Mesenchymal stem cell (in vitro differentiated cells and primary cell): ENCODE measurements at regions not wholly inside any gene's neighbourhood (a gene's known extent, or its start where the extent isn't known, plus 50 kb on each side); places are given as distances from the start of the nearest gene placed in this dataset.

Source experiments
- DNase-seq: peaks from one replicate; pipeline ENCODE4 v3.0.0-alpha.2; 2013
- H2AFZ ChIP-seq: one replicate; pipeline ENCODE4 v1.6.1; 2013; ENCODE audit warnings: low read depth, mild to moderate bottlenecking, control low read depth, inconsistent platforms, low read length, moderate library complexity
- H2AK5ac ChIP-seq: 2 replicates; pipeline ENCODE4 v1.6.1; 2013; ENCODE audit warnings: low read length, moderate library complexity, mild to moderate bottlenecking, inconsistent platforms; ENCODE audit not compliant: severe bottlenecking
- H2BK120ac ChIP-seq: one replicate; pipeline ENCODE4 v1.6.1; 2013; ENCODE audit warnings: low read depth, mild to moderate bottlenecking, inconsistent platforms, low read length, moderate library complexity
- H2BK12ac ChIP-seq, 2 experiments: one replicate each; pipeline ENCODE4 v1.6.1; 2013; ENCODE audit warnings: inconsistent platforms in 2 of 2, low read length in 2 of 2, mild to moderate bottlenecking in 2 of 2, moderate library complexity in 2 of 2, control low read depth in 1 of 2
- H2BK15ac ChIP-seq: one replicate; pipeline ENCODE4 v1.6.1; 2013; ENCODE audit warnings: mild to moderate bottlenecking, low read depth, inconsistent platforms; ENCODE audit not compliant: poor library complexity, severe bottlenecking
- H2BK5ac ChIP-seq: 2 replicates; pipeline ENCODE4 v1.6.1; 2013; ENCODE audit warnings: low read depth, mild to moderate bottlenecking, low read length, control low read depth, inconsistent platforms; ENCODE audit not compliant: poor library complexity, severe bottlenecking
- H3K14ac ChIP-seq, 2 experiments: one replicate each; pipeline ENCODE4 v1.6.1; 2013; ENCODE audit warnings: inconsistent platforms in 2 of 2, low read length in 2 of 2, control low read depth in 1 of 2, mild to moderate bottlenecking in 1 of 2, moderate library complexity in 1 of 2
- H3K18ac ChIP-seq, 2 experiments: one replicate each; pipeline ENCODE4 v1.6.1; 2013; ENCODE audit warnings: inconsistent platforms in 2 of 2, low read length in 2 of 2, control low read depth in 1 of 2, low read depth in 1 of 2, mild to moderate bottlenecking in 1 of 2
- H3K23ac ChIP-seq, 2 experiments: one replicate each; pipeline ENCODE4 v1.6.1; 2013; ENCODE audit warnings: inconsistent platforms in 2 of 2, low read length in 2 of 2, mild to moderate bottlenecking in 2 of 2, moderate library complexity in 2 of 2, control low read depth in 1 of 2
- H3K27ac ChIP-seq: 2 replicates; pipeline ENCODE4 v1.5.1; 2013; ENCODE audit warnings: mild to moderate bottlenecking, moderate library complexity, low read length, control low read depth, inconsistent platforms; ENCODE audit not compliant: poor library complexity, severe bottlenecking
- H3K27me3 ChIP-seq, 2 experiments: 2 replicates each; pipeline versions ENCODE4 v1.6.1 to v1.7.0; 2013; ENCODE audit warnings: low read length in 2 of 2, mild to moderate bottlenecking in 2 of 2, moderate library complexity in 2 of 2, control low read depth in 1 of 2, inconsistent platforms in 1 of 2; ENCODE audit not compliant: control insufficient read depth in 1 of 2, insufficient read depth in 1 of 2
- H3K36me3 ChIP-seq, 2 experiments: 2 replicates each; pipeline versions ENCODE4 v1.6.1 to v1.7.0; 2013; ENCODE audit warnings: low read length in 2 of 2, control low read depth in 1 of 2, inconsistent platforms in 1 of 2, low read depth in 1 of 2, mild to moderate bottlenecking in 1 of 2; ENCODE audit not compliant: insufficient read depth in 2 of 2, control insufficient read depth in 1 of 2
- H3K4ac ChIP-seq, 2 experiments: one replicate each; pipeline ENCODE4 v1.6.1; 2013; ENCODE audit warnings: inconsistent platforms in 2 of 2, low read length in 2 of 2, mild to moderate bottlenecking in 2 of 2, moderate library complexity in 2 of 2, control low read depth in 1 of 2, low read depth in 1 of 2
- H3K4me1 ChIP-seq: 2 replicates; pipeline ENCODE4 v1.6.1; 2013; ENCODE audit warnings: low read depth, low read length, control low read depth; ENCODE audit not compliant: control insufficient read depth, insufficient read depth
- H3K4me2 ChIP-seq: 2 replicates; pipeline ENCODE4 v1.6.1; 2013; ENCODE audit warnings: low read length, mild to moderate bottlenecking, inconsistent platforms; ENCODE audit not compliant: poor library complexity, severe bottlenecking
- H3K4me3 ChIP-seq, 2 experiments: 2 replicates each; pipeline versions ENCODE4 v1.5.1 to v1.7.0; 2013; ENCODE audit warnings: low read length in 2 of 2, mild to moderate bottlenecking in 2 of 2, control low read depth in 1 of 2, low read depth in 1 of 2; ENCODE audit not compliant: insufficient read depth in 1 of 2
- H3K79me1 ChIP-seq: replicated peaks from 2 replicates; pipeline ENCODE4 v1.6.1; 2013; ENCODE audit warnings: mild to moderate bottlenecking, control low read depth, low read length, inconsistent platforms; ENCODE audit not compliant: poor library complexity, severe bottlenecking
- H3K9ac ChIP-seq: 2 replicates; pipeline ENCODE4 v1.7.0; 2013; ENCODE audit warnings: mild to moderate bottlenecking, low read length, moderate library complexity
- H3K9me3 ChIP-seq: 2 replicates; pipeline ENCODE4 v1.7.0; 2013; ENCODE audit warnings: mild to moderate bottlenecking, low read length; ENCODE audit not compliant: control insufficient read depth
- H4K8ac ChIP-seq: one replicate; pipeline ENCODE4 v1.6.1; 2013; ENCODE audit warnings: inconsistent platforms, mild to moderate bottlenecking, low read length, moderate library complexity
- H4K91ac ChIP-seq: one replicate; pipeline ENCODE4 v1.6.1; 2013; ENCODE audit warnings: mild to moderate bottlenecking, low read length, inconsistent platforms
- WGBS: methylation state at CpG from one replicate; pipeline ENCODE4 v1.1.7; 2013; ENCODE audit warnings: mixed read lengths; 5-methylcytosine and 5-hydroxymethylcytosine counted together

- Histone ChIP-seq H3K9me3 (peaks cover 11% of the 10 kb centered on the region), H2BK5ac (no peak overlapping the region), H3K4ac (no peak overlapping the region), H3K4me3 (no peak overlapping the region), H3K14ac (no peak overlapping the region), H2BK15ac (no peak overlapping the region), H2AFZ (no peak overlapping the region), H4K8ac (no peak overlapping the region), H2AK5ac (no peak overlapping the region), H3K27ac (no peak overlapping the region), H3K4me1 (no peaks in the 10 kb centered on the region), H3K4me2 (no peak overlapping the region), H3K36me3 (no peaks in the 10 kb centered on the region), H4K91ac (no peak overlapping the region), H2BK12ac (no peak overlapping the region), H3K79me1 (no peaks in the 10 kb centered on the region), H2BK120ac (no peak overlapping the region), H3K27me3 (no peaks in the 10 kb centered on the region), H3K9ac (no peak overlapping the region), H3K18ac (no peak overlapping the region), H3K23ac (no peak overlapping the region)
- DNase-seq: no peak
- 43% methylated on average over 3 of the region's 3 CpGs for WGBS
Observed at GRCh38 chr7:153902862-153903261, 149.3 kb upstream of the DPP6 start.

- no peak overlapping the region for H2BK5ac ChIP-seq
- 58% methylated on average over 3 of the region's 4 CpGs for WGBS
- DNase-seq: no peak
- H2BK12ac ChIP-seq: no peak overlapping the region
- H3K27me3 ChIP-seq: no peaks in the 10 kb centered on the region
- no peak overlapping the region for H4K8ac ChIP-seq
- no peak overlapping the region for H3K4me2 ChIP-seq
- no peak overlapping the region for H2AFZ ChIP-seq
- no peak overlapping the region for H3K23ac ChIP-seq
- H3K14ac ChIP-seq: no peak overlapping the region
- no peak overlapping the region for H3K4me3 ChIP-seq
- H4K91ac ChIP-seq: no peak overlapping the region
- H2BK120ac ChIP-seq: no peak overlapping the region
- H3K36me3 ChIP-seq: no peaks in the 10 kb centered on the region
- H2BK15ac ChIP-seq: no peak overlapping the region
- no peaks in the 10 kb centered on the region for H3K79me1 ChIP-seq
- H3K4ac ChIP-seq: no peak overlapping the region
- no peak overlapping the region for H3K18ac ChIP-seq
- no peak overlapping the region for H3K27ac ChIP-seq
- no peak overlapping the region for H2AK5ac ChIP-seq
- H3K4me1 ChIP-seq: no peaks in the 10 kb centered on the region
- no peak overlapping the region for H3K9ac ChIP-seq
- peaks cover 6% of the 10 kb centered on the region for H3K9me3 ChIP-seq
Observed at GRCh38 chr7:153912211-153912610, 140.0 kb upstream of the DPP6 start.

GRCh38 chr7:153920126-153920525 lies 132.1 kb upstream of the DPP6 start:
- Histone ChIP-seq H3K4ac (no peak overlapping the region), H2BK15ac (no peak overlapping the region), H3K9ac (no peak overlapping the region), H2AFZ (no peak overlapping the region), H3K36me3 (no peaks in the 10 kb centered on the region), H2BK120ac (no peak overlapping the region), H4K91ac (no peak overlapping the region), H3K79me1 (no peaks in the 10 kb centered on the region), H3K27ac (no peak overlapping the region), H2BK12ac (no peak overlapping the region), H3K18ac (no peak overlapping the region), H3K4me1 (no peaks in the 10 kb centered on the region), H2AK5ac (no peak overlapping the region), H4K8ac (no peak overlapping the region), H3K14ac (no peak overlapping the region), H2BK5ac (no peak overlapping the region), H3K27me3 (no peaks in the 10 kb centered on the region), H3K23ac (no peak overlapping the region), H3K4me2 (no peak overlapping the region), H3K4me3 (no peak overlapping the region), H3K9me3 (peaks cover 7% of the 10 kb centered on the region)
- 78% methylated on average over 5 of the region's 5 CpGs for WGBS
- no peak for DNase-seq

GRCh38 chr7:153920897-153921296 lies 131.3 kb upstream of the DPP6 start:
- WGBS: 76% methylated on average over 3 of the region's 5 CpGs
- no peaks in the 10 kb centered on the region for H3K27me3 ChIP-seq

More at GRCh38 chr7:153920897-153921296, 131.3 kb upstream of the DPP6 start:
- Histone ChIP-seq H4K91ac (no peak overlapping the region), H2BK15ac (no peak overlapping the region), H3K4me2 (no peak overlapping the region), H3K4ac (no peak overlapping the region), H3K4me3 (no peak overlapping the region), H3K27ac (no peak overlapping the region), H3K14ac (no peak overlapping the region), H3K4me1 (no peaks in the 10 kb centered on the region), H3K9me3 (peaks cover 3% of the 10 kb centered on the region), H2BK120ac (no peak overlapping the region), H3K79me1 (no peaks in the 10 kb centered on the region), H3K36me3 (no peaks in the 10 kb centered on the region), H2BK12ac (no peak overlapping the region), H2BK5ac (no peak overlapping the region), H2AFZ (no peak overlapping the region), H3K9ac (no peak overlapping the region), H2AK5ac (no peak overlapping the region), H3K18ac (no peak overlapping the region), H3K23ac (no peak overlapping the region), H4K8ac (no peak overlapping the region)
- DNase-seq: no peak
